GM23248 (cell line): ENCODE measurements at regions not wholly inside any gene's neighbourhood (a gene's known extent, or its start where the extent isn't known, plus 50 kb on each side); places are given as distances from the start of the nearest gene placed in this dataset.
A peak's percentile ranks its signal among the peaks of the same experiment; 100 is the strongest.

Source experiments
- DNase-seq: peaks from one replicate; pipeline ENCODE4 v3.0.0-alpha.2; 2015
- H2AFZ ChIP-seq: fragments of 200-600 bp; sonication (generic); 2 replicates; pipeline ENCODE4 v1.6.1; 2016; ENCODE audit warnings: antibody characterized with exemption
- H3F3A ChIP-seq: fragments of 200-600 bp; sonication (generic); 2 replicates; pipeline ENCODE4 v1.6.1; 2016; ENCODE audit warnings: mild to moderate bottlenecking, antibody characterized with exemption, mixed run types; ENCODE audit not compliant: insufficient read depth
- H3K27ac ChIP-seq: fragments of 200-600 bp; sonication (generic); 2 replicates; pipeline ENCODE4 v1.5.1; 2016; ENCODE audit warnings: mild to moderate bottlenecking
- H3K27me3 ChIP-seq: fragments of 200-600 bp; sonication (generic); replicated peaks from 2 replicates; pipeline ENCODE4 v1.6.1; 2016; ENCODE audit warnings: mild to moderate bottlenecking; ENCODE audit not compliant: insufficient read depth
- H3K36me3 ChIP-seq: fragments of 200-600 bp; sonication (generic); 2 replicates; pipeline ENCODE4 v1.6.1; 2016; ENCODE audit warnings: low read depth, mild to moderate bottlenecking
- H3K4me1 ChIP-seq: fragments of 200-600 bp; sonication (generic); 2 replicates; pipeline ENCODE4 v1.6.1; 2016; ENCODE audit warnings: mild to moderate bottlenecking; ENCODE audit not compliant: insufficient read depth
- H3K4me2 ChIP-seq: fragments of 200-600 bp; sonication (generic); one replicate; pipeline ENCODE4 v1.6.1; 2016; ENCODE audit warnings: mild to moderate bottlenecking; ENCODE audit not compliant: unreplicated experiment
- H3K4me3 ChIP-seq: fragments of 200-600 bp; sonication (generic); 2 replicates; pipeline ENCODE4 v1.5.1; 2016; ENCODE audit warnings: mild to moderate bottlenecking
- H3K79me2 ChIP-seq: fragments of 200-600 bp; sonication (generic); 2 replicates; pipeline ENCODE4 v1.6.1; 2016; ENCODE audit warnings: mild to moderate bottlenecking; ENCODE audit not compliant: insufficient read depth
- H3K9ac ChIP-seq: fragments of 200-600 bp; sonication (generic); 2 replicates; pipeline ENCODE4 v1.6.1; 2016; ENCODE audit warnings: mild to moderate bottlenecking
- H3K9me2 ChIP-seq: fragments of 200-600 bp; sonication (generic); 2 replicates; pipeline ENCODE4 v1.6.1; 2016; ENCODE audit warnings: mixed run types, mild to moderate bottlenecking, moderate library complexity; ENCODE audit not compliant: insufficient read depth
- H3K9me3 ChIP-seq: fragments of 200-600 bp; sonication (generic); one replicate; pipeline ENCODE4 v1.6.1; 2017; ENCODE audit warnings: low read depth
- H4K20me1 ChIP-seq: fragments of 200-600 bp; sonication (generic); 2 replicates; pipeline ENCODE4 v1.6.0; 2016; ENCODE audit not compliant: insufficient read depth
- EZH2 ChIP-seq: fragments of 200-600 bp; sonication (generic); IDR thresholded peaks from 2 replicates; pipeline ENCODE4 v1.6.1; 2018; ENCODE audit warnings: antibody characterized with exemption, mild to moderate bottlenecking; ENCODE audit not compliant: insufficient read depth, poor library complexity, severe bottlenecking
- EZH2phosphoT487 ChIP-seq: fragments of 200-600 bp; sonication (generic); IDR thresholded peaks from 2 replicates; pipeline ENCODE4 v1.6.1; 2018; ENCODE audit warnings: antibody characterized with exemption, moderate library complexity, mild to moderate bottlenecking, low read depth; ENCODE audit not compliant: insufficient read depth
- WGBS, 2 experiments: methylation state at CpG; one replicate each; pipeline ENCODE4 v1.1.6; 2015 to 2017; ENCODE audit warnings: low lambda C conversion rate in 2 of 2, low coverage in 1 of 2; ENCODE audit errors: missing lambda C conversion rate in 2 of 2; 5-methylcytosine and 5-hydroxymethylcytosine counted together
- in situ Hi-C: fragments of 300-500 bp; cut with MboI; formaldehyde crosslinking; loops from 2 replicates; pipeline ENCODE4 v1.15.0; 2020

- Histone ChIP-seq H3K36me3 (no peaks in the 10 kb centered on the region), H3K9ac (no peak overlapping the region), H4K20me1 (no peaks in the 10 kb centered on the region), H3K27me3 (no peaks in the 10 kb centered on the region), H3K9me3 (no peaks in the 10 kb centered on the region), H3K4me1 (peaks cover 16% of the 10 kb centered on the region; the same call in 1 of the 2 replicates), H3K4me2 (no peak overlapping the region), H3K79me2 (no peaks in the 10 kb centered on the region), H3K4me3 (no peak overlapping the region), H2AFZ (peak overlapping the region; percentile 3; the same call in 1 of the 2 replicates), H3K9me2 (no peaks in the 10 kb centered on the region), H3K27ac (no peak overlapping the region), H3F3A (0 out of 2 replicates have a peak, but pooled peaks cover 9% of the 10 kb centered on the region)
- DNase-seq: peak; percentile 16
- TF ChIP-seq EZH2phosphoT487: no peak
- TF ChIP-seq EZH2: no peak
- WGBS, 2 experiments: 68% methylated on average over 5 of the region's 5 CpGs
- in situ Hi-C loops: no loop called here
Observed at GRCh38 chr6:133682506-133683307, 206.2 kb upstream of the TCF21 start.

GRCh38 chr6:133683308-133683580 is 205.7 kb upstream of the TCF21 start:
- in situ Hi-C loops: no loop called here
- 54 to 65% methylated on average over 1 of the region's 1 CpG for WGBS, 2 experiments

GRCh38 chr6:133683606-133684005 is 205.3 kb upstream of the TCF21 start:
- H2AFZ ChIP-seq: 0 out of 2 replicates have a peak overlapping the region, but pooled peaks have one; percentile 3
- H3K4me2 ChIP-seq: no peak overlapping the region
- in situ Hi-C loops: no loop called here
- no peak overlapping the region for H3K4me3 ChIP-seq
- H3K9me3 ChIP-seq: no peaks in the 10 kb centered on the region
- peaks cover 16% of the 10 kb centered on the region; the same call in 1 of the 2 replicates for H3K4me1 ChIP-seq
- H3K36me3 ChIP-seq: no peaks in the 10 kb centered on the region
- TF ChIP-seq EZH2phosphoT487: no peak
- TF ChIP-seq EZH2: no peak
- H4K20me1 ChIP-seq: no peaks in the 10 kb centered on the region
- no peaks in the 10 kb centered on the region for H3K79me2 ChIP-seq
- H3K27ac ChIP-seq: no peak overlapping the region
- no peaks in the 10 kb centered on the region for H3K27me3 ChIP-seq
- H3F3A ChIP-seq: 0 out of 2 replicates have a peak, but pooled peaks cover 9% of the 10 kb centered on the region
- WGBS, 2 experiments: 36 to 39% methylated on average over 2 of the region's 2 CpGs
- no peak for DNase-seq
- no peaks in the 10 kb centered on the region for H3K9me2 ChIP-seq
- H3K9ac ChIP-seq: no peak overlapping the region

More at GRCh38 chr6:133683308-133683580, 205.7 kb upstream of the TCF21 start:
- DNase-seq: no peak
- Histone ChIP-seq H2AFZ (peak overlapping the region; percentile 3; the same call in 1 of the 2 replicates), H3K4me3 (no peak overlapping the region), H3K27me3 (no peaks in the 10 kb centered on the region), H3K9me3 (no peaks in the 10 kb centered on the region), H3F3A (0 out of 2 replicates have a peak, but pooled peaks cover 9% of the 10 kb centered on the region), H3K9ac (no peak overlapping the region), H3K4me1 (peaks cover 16% of the 10 kb centered on the region; the same call in 1 of the 2 replicates), H3K9me2 (no peaks in the 10 kb centered on the region), H4K20me1 (no peaks in the 10 kb centered on the region), H3K27ac (no peak overlapping the region), H3K79me2 (no peaks in the 10 kb centered on the region), H3K4me2 (no peak overlapping the region), H3K36me3 (no peaks in the 10 kb centered on the region)
- TF ChIP-seq EZH2 (no peak), EZH2phosphoT487 (no peak)

- no peaks in the 10 kb centered on the region for H3F3A ChIP-seq
- H3K36me3 ChIP-seq: no peaks in the 10 kb centered on the region
- no peak overlapping the region for H3K4me3 ChIP-seq
- H3K9me3 ChIP-seq: no peaks in the 10 kb centered on the region
- TF ChIP-seq EZH2phosphoT487: no peak
- TF ChIP-seq EZH2: no peak
- H3K79me2 ChIP-seq: no peaks in the 10 kb centered on the region
- in situ Hi-C loops: no loop called here
- H2AFZ ChIP-seq: no peak overlapping the region
- H3K4me2 ChIP-seq: no peak overlapping the region
- H3K27me3 ChIP-seq: no peaks in the 10 kb centered on the region
- H3K27ac ChIP-seq: no peak overlapping the region
- no peak for DNase-seq
- 0 out of 2 replicates have a peak, but pooled peaks cover under 1% of the 10 kb centered on the region for H3K4me1 ChIP-seq
- no peak overlapping the region for H3K9ac ChIP-seq
- WGBS, 2 experiments: 85 to 90% methylated on average over 5 of the region's 5 CpGs
- H4K20me1 ChIP-seq: no peaks in the 10 kb centered on the region
- no peaks in the 10 kb centered on the region for H3K9me2 ChIP-seq
Observed at GRCh38 chr6:133688705-133689492, 200.0 kb upstream of the TCF21 start.
